GM20000 (cell line): ENCODE measurements at regions not wholly inside any gene's neighbourhood (a gene's known extent, or its start where the extent isn't known, plus 50 kb on each side); places are given as distances from the start of the nearest gene placed in this dataset.

Experiments
- DNase-seq: peaks from one replicate; pipeline ENCODE4 v3.0.0; 2012; ENCODE audit warnings: low spot score
- CTCF ChIP-seq: IDR thresholded peaks from 2 replicates; pipeline ENCODE4 v1.5.1; 2012; ENCODE audit warnings: mild to moderate bottlenecking, control low read depth; ENCODE audit errors: extremely low read depth, missing control alignments

GRCh38 chr4:42747971-42748370 is 91.1 kb upstream of the ATP8A1 start:
- DNase-seq = no peak

GRCh38 chr4:42736527-42737195 is 79.8 kb upstream of the ATP8A1 start:
- no peak for TF ChIP-seq CTCF
- DNase-seq = no peak

More at GRCh38 chr4:42747971-42748370, 91.1 kb upstream of the ATP8A1 start:
- TF ChIP-seq CTCF = no peak

GRCh38 chr4:42733380-42733779 is 76.5 kb upstream of the ATP8A1 start:
- no peak for DNase-seq
- no peak for TF ChIP-seq CTCF

GRCh38 chr4:42732776-42733175 is 75.9 kb upstream of the ATP8A1 start:
- TF ChIP-seq CTCF = no peak
- DNase-seq = no peak

GRCh38 chr4:42729505-42730237 is 72.8 kb upstream of the ATP8A1 start:
- no peak for DNase-seq

GRCh38 chr4:42724451-42724850 is 67.5 kb upstream of the ATP8A1 start:
- no peak for TF ChIP-seq CTCF
- no peak for DNase-seq

More at GRCh38 chr4:42729505-42730237, 72.8 kb upstream of the ATP8A1 start:
- no peak for TF ChIP-seq CTCF

GRCh38 chr4:42720533-42720932 is 63.6 kb upstream of the ATP8A1 start:
- TF ChIP-seq CTCF = no peak
- no peak for DNase-seq
